AG04449 (cell line): ENCODE measurements at regions not wholly inside any gene's neighbourhood (a gene's known extent, or its start where the extent isn't known, plus 50 kb on each side); places are given as distances from the start of the nearest gene placed in this dataset.

Source experiments
- CTCF ChIA-PET: fragments of 350-600 bp; formaldehyde crosslinking; extraction: SDS; loops from one replicate; lab custom pipeline; 2021; ENCODE audit warnings: antibody characterized with exemption; lab: Yijun Ruan, JAX
- POLR2A ChIA-PET: fragments of 400-600, 350-600 bp; formaldehyde crosslinking; extraction: SDS; loops from one replicate; lab custom pipeline; 2020; ENCODE audit warnings: antibody characterized with exemption, inconsistent platforms; lab: Yijun Ruan, JAX
- DNase-seq: peaks from one replicate; pipeline ENCODE4 v3.0.0-alpha.2; 2010; ENCODE audit warnings: low read depth, low spot score
- H3K4me3 ChIP-seq: 2 replicates; pipeline ENCODE4 v1.5.1; 2011; ENCODE audit warnings: low read depth, mild to moderate bottlenecking, control low read depth, low read length
- CTCF ChIP-seq: IDR thresholded peaks from one replicate; pipeline ENCODE4 v1.5.1; 2011; ENCODE audit warnings: mild to moderate bottlenecking, moderate library complexity, low read length, control low read depth, inconsistent platforms; ENCODE audit not compliant: insufficient read depth; ENCODE audit errors: missing control alignments

- no peak for DNase-seq
- no peak overlapping the region for H3K4me3 ChIP-seq
- POLR2A ChIA-PET = no interaction called here
- TF ChIP-seq CTCF = no peak
- CTCF ChIA-PET = no interaction called here
Measured at GRCh38 chr4:96521046-96521536, 681.2 kb downstream of the PDHA2 start.

- no peak for DNase-seq
- H3K4me3 ChIP-seq = no peak overlapping the region
- ChIA-PET CTCF (no interaction called here), POLR2A (no interaction called here)
- no peak for TF ChIP-seq CTCF
Measured at GRCh38 chr4:96523611-96524010, 683.7 kb downstream of the PDHA2 start.

GRCh38 chr4:96524311-96524875 is 684.5 kb downstream of the PDHA2 start:
- POLR2A ChIA-PET = no interaction called here
- DNase-seq = no peak
- no peak overlapping the region for H3K4me3 ChIP-seq
- CTCF ChIA-PET = no interaction called here
- no peak for TF ChIP-seq CTCF

GRCh38 chr4:96525898-96526297 is 686.0 kb downstream of the PDHA2 start:
- ChIA-PET POLR2A (no interaction called here), CTCF (no interaction called here)
- DNase-seq = no peak

GRCh38 chr4:96526625-96527024 is 686.7 kb downstream of the PDHA2 start:
- ChIA-PET POLR2A (no interaction called here), CTCF (no interaction called here)
- no peak overlapping the region for H3K4me3 ChIP-seq
- no peak for TF ChIP-seq CTCF
- no peak for DNase-seq

More at GRCh38 chr4:96525898-96526297, 686.0 kb downstream of the PDHA2 start:
- H3K4me3 ChIP-seq = no peak overlapping the region
- TF ChIP-seq CTCF = no peak

- TF ChIP-seq CTCF = no peak
- ChIA-PET CTCF (no interaction called here), POLR2A (no interaction called here)
- no peak overlapping the region for H3K4me3 ChIP-seq
- no peak for DNase-seq
Measured at GRCh38 chr4:96531836-96532235, 691.9 kb downstream of the PDHA2 start.
